MG63 (cell line): ENCODE measurements at regions not wholly inside any gene's neighbourhood (a gene's known extent, or its start where the extent isn't known, plus 50 kb on each side); places are given as distances from the start of the nearest gene placed in this dataset.

Experiments
- DNase-seq: peaks from one replicate; pipeline ENCODE4 v3.0.0-alpha.2; 2020
- H3K27me3 ChIP-seq: fragments of 250-450 bp; sonication (Bioruptor Pico); 2 replicates; pipeline ENCODE4 v1.5.1; 2020; ENCODE audit warnings: mild to moderate bottlenecking, moderate library complexity
- H3K36me3 ChIP-seq: fragments of 250-450 bp; sonication (Bioruptor Pico); 2 replicates; pipeline ENCODE4 v1.5.1; 2020; ENCODE audit warnings: mild to moderate bottlenecking, moderate library complexity
- H3K4me3 ChIP-seq: fragments of 250-450 bp; sonication (Bioruptor Pico); 2 replicates; pipeline ENCODE4 v1.5.1; 2020; ENCODE audit warnings: mild to moderate bottlenecking, moderate library complexity
- H3K9me3 ChIP-seq: fragments of 250-450 bp; sonication (Bioruptor Pico); 2 replicates; pipeline ENCODE4 v1.5.1; 2020; ENCODE audit warnings: mild to moderate bottlenecking, moderate library complexity

DNA sequence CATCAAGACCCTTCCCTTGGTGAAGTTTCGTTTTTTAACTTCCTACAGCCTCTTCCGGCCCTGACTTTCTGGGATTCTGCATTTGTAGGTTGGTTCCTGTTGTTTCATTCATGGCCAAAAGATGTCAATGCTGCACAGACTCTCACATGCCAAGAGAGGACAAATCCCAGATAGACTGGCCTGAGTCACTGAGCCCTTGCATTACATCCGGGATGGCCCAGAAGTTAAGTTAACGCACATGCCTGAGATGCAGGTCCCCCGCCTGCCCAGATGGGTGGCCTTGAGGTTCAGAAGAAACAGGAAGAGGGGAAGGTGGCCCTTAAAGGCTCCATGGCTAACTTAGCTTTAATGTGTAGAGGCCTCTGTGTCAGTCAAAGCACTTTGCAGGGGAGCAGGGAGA, 51.6 kb upstream of the SRGAP3 start:
- Histone ChIP-seq H3K36me3 (no peaks in the 10 kb centered on the region), H3K9me3 (no peaks in the 10 kb centered on the region), H3K4me3 (no peak overlapping the region), H3K27me3 (no peaks in the 10 kb centered on the region)
- no peak for DNase-seq

- no peaks in the 10 kb centered on the region for H3K36me3 ChIP-seq
- H3K9me3 ChIP-seq, result no peaks in the 10 kb centered on the region
- no peak overlapping the region for H3K4me3 ChIP-seq
- no peaks in the 10 kb centered on the region for H3K27me3 ChIP-seq
- no peak for DNase-seq
Measured at GRCh38 chr3:9301798-9302197, 52.4 kb upstream of the SRGAP3 start.

DNA sequence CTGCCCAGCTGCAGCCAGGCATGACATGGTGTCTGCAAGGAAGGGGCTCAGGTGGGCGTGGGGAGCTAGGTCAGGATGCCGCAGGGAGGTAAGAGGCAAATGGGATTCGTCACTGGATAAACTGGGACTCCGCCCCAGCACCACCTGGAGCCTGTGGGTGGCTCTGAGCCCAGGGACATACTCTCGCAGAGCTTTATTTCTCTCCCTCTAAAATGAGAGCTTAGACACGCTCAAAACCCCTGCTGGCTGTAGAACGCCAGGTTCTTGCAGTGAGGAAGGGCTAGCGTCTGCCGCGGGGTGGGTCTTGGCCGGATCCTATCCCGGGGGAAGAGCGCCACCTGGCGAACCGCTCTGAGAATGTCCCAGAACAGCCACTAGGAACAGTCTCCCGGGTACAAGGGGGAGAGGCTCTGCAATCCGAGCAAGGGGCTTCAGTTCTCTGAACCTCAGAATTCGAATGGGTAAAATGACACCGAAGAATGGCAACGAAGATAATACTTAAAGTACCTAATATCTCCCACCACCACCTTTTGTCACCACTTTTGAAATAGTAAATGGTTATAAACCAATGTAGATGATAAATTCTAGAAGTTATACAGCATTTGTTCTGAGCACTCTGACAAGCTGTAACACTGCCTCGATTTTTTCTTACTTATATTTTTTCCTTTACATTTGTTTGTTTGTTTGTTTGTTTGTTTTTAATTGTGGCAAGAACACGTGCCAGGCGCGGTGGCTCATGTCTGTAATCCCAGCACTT, 53.2 kb upstream of the SRGAP3 start:
- no peaks in the 10 kb centered on the region for H3K36me3 ChIP-seq
- peak; percentile 58 for DNase-seq
- no peaks in the 10 kb centered on the region for H3K9me3 ChIP-seq
- no peaks in the 10 kb centered on the region for H3K27me3 ChIP-seq
- H3K4me3 ChIP-seq, result no peak overlapping the region

DNA sequence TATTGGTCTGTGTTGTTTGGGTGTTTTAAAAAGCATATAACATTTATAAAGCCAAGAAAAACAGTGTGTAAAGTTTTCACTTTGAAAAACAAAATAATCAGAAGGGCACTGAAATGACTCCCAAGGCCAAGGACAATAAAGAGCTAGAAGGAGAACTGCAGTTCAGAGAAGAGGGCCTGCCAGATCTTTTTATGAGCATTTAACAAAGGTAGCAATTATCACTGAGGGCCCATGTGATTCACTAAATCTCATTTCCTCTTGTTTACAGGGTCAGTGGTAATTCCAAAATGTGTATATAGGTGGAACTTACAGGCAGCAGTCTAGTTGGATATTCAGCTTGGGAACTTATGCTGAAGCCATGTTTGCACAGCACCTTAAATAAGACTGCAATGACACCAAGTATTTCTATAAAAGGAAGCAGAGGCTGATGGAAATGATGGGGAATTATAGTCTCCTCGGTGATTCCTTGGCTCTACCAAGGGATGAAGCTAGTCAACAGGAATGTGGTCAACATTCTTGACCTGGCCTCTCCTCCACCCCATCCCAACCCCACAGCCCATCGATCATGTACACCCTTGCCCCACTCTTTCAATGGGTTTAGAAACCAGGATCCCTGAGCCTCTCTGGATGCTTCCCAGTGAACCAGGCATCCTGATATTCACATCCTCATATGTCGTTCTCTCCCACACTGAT, 54.4 kb upstream of the THUMPD3 start:
- H3K36me3 ChIP-seq, result no peaks in the 10 kb centered on the region
- DNase-seq, result no peak

DNA sequence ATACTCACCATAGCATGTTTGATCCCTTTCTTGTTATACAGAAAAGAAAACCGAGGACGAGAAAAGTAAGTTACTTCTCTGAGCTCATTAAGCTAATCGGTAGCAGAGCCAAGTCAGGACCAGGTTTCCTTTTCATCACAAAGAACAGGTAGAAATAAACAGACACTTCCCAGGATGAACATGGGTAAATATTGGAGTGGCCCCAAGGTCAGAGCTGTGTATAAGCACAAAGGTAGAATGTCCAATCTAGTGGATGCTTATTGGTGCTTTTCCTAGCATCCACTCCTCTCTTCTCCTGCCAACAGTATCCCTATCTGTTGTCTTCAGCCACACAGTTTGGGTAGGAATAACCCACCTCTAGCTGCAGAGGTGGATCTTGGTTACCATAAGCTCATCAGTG, 52.8 kb upstream of the THUMPD3 start:
- no peaks in the 10 kb centered on the region for H3K36me3 ChIP-seq
- H3K27me3 ChIP-seq, result no peaks in the 10 kb centered on the region
- H3K4me3 ChIP-seq, result no peak overlapping the region
- H3K9me3 ChIP-seq, result no peaks in the 10 kb centered on the region
- DNase-seq, result no peak

More for the DNA sequence above, 54.4 kb upstream of the THUMPD3 start:
- Histone ChIP-seq H3K27me3 (no peaks in the 10 kb centered on the region), H3K9me3 (no peaks in the 10 kb centered on the region), H3K4me3 (no peak overlapping the region)

GRCh38 chr3:9311228-9311627, 51.6 kb upstream of the THUMPD3 start:
- H3K9me3 ChIP-seq, result no peaks in the 10 kb centered on the region
- no peaks in the 10 kb centered on the region for H3K36me3 ChIP-seq
- no peak overlapping the region for H3K4me3 ChIP-seq
- DNase-seq, result no peak
- no peaks in the 10 kb centered on the region for H3K27me3 ChIP-seq
